K562 (cell line): ENCODE measurements at regions not wholly inside any gene's neighbourhood (a gene's known extent, or its start where the extent isn't known, plus 50 kb on each side); places are given as distances from the start of the nearest gene placed in this dataset.

Experiments used
- ATAC-seq: fragments of 200-7000 bp; cut with Tn5 transposase; 3 replicates; pipeline ENCODE4 v1.9.1; 2020; ENCODE audit warnings: moderate library complexity
- BruUV-seq: library from RNA; stranded (reverse); fragments of 400-500 nt; replicated peaks from 2 replicates; lab custom pipeline; 2021; lab: Mats Ljungman, UMichigan
- CTCF ChIA-PET: fragments of 300-600 bp; formaldehyde crosslinking; extraction: SDS; loops from one replicate; lab custom pipeline; 2021; ENCODE audit warnings: low intra/inter-chr PET ratio; lab: Yijun Ruan, JAX
- POLR2A ChIA-PET: fragments of 300-600, 350-650 bp; sonication (Branson Sonifier 250); formaldehyde crosslinking; extraction: SDS; loops from one replicate; lab custom pipeline; 2021; ENCODE audit warnings: antibody characterized with exemption, inconsistent platforms; lab: Yijun Ruan, JAX
- DNase-seq, 4 experiments: peaks; one replicate each; pipeline versions ENCODE4 v3.0.0 to v3.0.0-alpha.2; 2011 to 2018; ENCODE audit warnings: low spot score in 3 of 4, mixed read lengths in 3 of 4; ENCODE audit errors: extremely low read depth in 1 of 4
- FAIRE-seq: peaks from 2 replicates; lab custom pipeline; 2011; peaks lifted over from hg19 to GRCh38; lab: Jason Lieb, UNC
- H2AFZ ChIP-seq: 2 replicates; pipeline ENCODE4 v1.6.0; 2011; ENCODE audit warnings: low read depth, low read length, control low read depth, inconsistent platforms
- H3K27ac ChIP-seq: fragments of 200-600 bp; 3 replicates; pipeline ENCODE4 v1.8.0; 2011; ENCODE audit warnings: low read depth, mild to moderate bottlenecking, control low read depth, inconsistent platforms, low read length, moderate library complexity, mixed read lengths; ENCODE audit errors: extremely low read depth
- H3K27me3 ChIP-seq, 2 experiments: fragments of 300-600 bp in 1 of 2; 2 replicates in 1 of 2; 3 replicates in 1 of 2; pipeline versions ENCODE4 v1.6.0 to v1.8.0; 2011; ENCODE audit warnings: inconsistent platforms in 2 of 2, low read length in 2 of 2, mild to moderate bottlenecking in 1 of 2, mixed read lengths in 1 of 2, moderate library complexity in 1 of 2; ENCODE audit not compliant: control insufficient read depth in 2 of 2, insufficient read depth in 2 of 2
- H3K36me3 ChIP-seq: fragments of 300-600 bp; 3 replicates; pipeline ENCODE4 v1.8.0; 2011; ENCODE audit warnings: mild to moderate bottlenecking, low read length, inconsistent platforms; ENCODE audit not compliant: control insufficient read depth, insufficient read depth
- H3K4me1 ChIP-seq, 2 experiments: fragments of 200-600 bp in 1 of 2; replicated peaks in 1 of 2; 2 replicates in 1 of 2; 3 replicates in 1 of 2; pipeline versions ENCODE4 v1.5.1 to v1.8.0; 2011; ENCODE audit warnings: inconsistent platforms in 2 of 2, low read length in 2 of 2, mild to moderate bottlenecking in 1 of 2, mixed read lengths in 1 of 2, moderate library complexity in 1 of 2; ENCODE audit not compliant: control insufficient read depth in 2 of 2, insufficient read depth in 2 of 2
- H3K4me2 ChIP-seq: 2 replicates; pipeline ENCODE4 v1.6.1; 2011; ENCODE audit warnings: low read length, control low read depth, inconsistent platforms, mixed read lengths; ENCODE audit not compliant: insufficient read depth
- H3K4me3 ChIP-seq: fragments of 200-600 bp; sonication (generic), shearing (Covaris generic); 2 replicates; pipeline ENCODE4 v1.5.1; 2016; ENCODE audit warnings: control low read depth, inconsistent platforms
- H3K79me2 ChIP-seq: fragments of 200-600 bp; 3 replicates; pipeline ENCODE4 v1.8.0; 2011; ENCODE audit warnings: low read length, inconsistent platforms; ENCODE audit not compliant: control insufficient read depth, insufficient read depth
- H3K9ac ChIP-seq, 2 experiments: 2 replicates each; pipeline versions ENCODE4 v1.6.0 to v1.6.1; 2011; ENCODE audit warnings: low read depth in 2 of 2, low read length in 2 of 2, control low read depth in 1 of 2, inconsistent platforms in 1 of 2, mild to moderate bottlenecking in 1 of 2, mixed read lengths in 1 of 2; ENCODE audit not compliant: insufficient read depth in 1 of 2
- H3K9me1 ChIP-seq: one replicate; pipeline ENCODE4 v1.6.0; 2011; ENCODE audit warnings: inconsistent platforms, mild to moderate bottlenecking, low read length, moderate library complexity; ENCODE audit not compliant: control insufficient read depth, insufficient read depth
- H3K9me3 ChIP-seq: replicated peaks from 2 replicates; pipeline ENCODE4 v1.5.1; 2011; ENCODE audit warnings: low read depth, low read length, inconsistent platforms; ENCODE audit not compliant: control insufficient read depth, insufficient read depth
- H4K20me1 ChIP-seq: replicated peaks from 2 replicates; pipeline ENCODE4 v1.6.1; 2011; ENCODE audit warnings: low read length, inconsistent platforms, mixed read lengths; ENCODE audit not compliant: control insufficient read depth, insufficient read depth
- CBX1 ChIP-seq: sonication (generic); IDR thresholded peaks from 2 replicates; pipeline ENCODE4 v1.6.1; 2016; ENCODE audit warnings: antibody characterized with exemption, low read depth, mild to moderate bottlenecking
- DACH1 ChIP-seq: fragments of 450-650 bp; IDR thresholded peaks from 2 replicates; pipeline ENCODE4 v1.6.1; 2018; ENCODE audit not compliant: partially characterized antibody
- EGR1 ChIP-seq: fragments of 450-650 bp; conservative IDR thresholded peaks from 2 replicates; pipeline ENCODE4 v1.6.1; 2017; ENCODE audit warnings: mild to moderate bottlenecking
- ELF4 ChIP-seq: fragments of 450-650 bp; formaldehyde crosslinking; IDR thresholded peaks from 2 replicates; pipeline ENCODE4 v1.4.0; 2022; ENCODE audit warnings: missing genetic modification characterization
- FOXK2 ChIP-seq, 2 experiments: fragments of 450-650 bp; IDR thresholded peaks in 1 of 2; conservative IDR thresholded peaks in 1 of 2; 2 replicates each; pipeline ENCODE4 v1.6.1; 2016; ENCODE audit warnings: low read depth in 2 of 2, mild to moderate bottlenecking in 1 of 2
- LARP7 ChIP-seq: fragments of 450-650 bp; IDR thresholded peaks from 2 replicates; pipeline ENCODE4 v1.6.1; 2016
- MTF1 ChIP-seq: fragments of 250-450 bp; sonication (Bioruptor Pico); IDR thresholded peaks from 2 replicates; pipeline ENCODE4 v1.9.0; 2021; ENCODE audit warnings: moderate library complexity, mild to moderate bottlenecking, inconsistent platforms, borderline replicate concordance
- ZFP30 ChIP-seq: fragments of 250-450 bp; sonication (Bioruptor Pico); IDR thresholded peaks from 2 replicates; pipeline ENCODE4 v1.8.0; 2022; ENCODE audit warnings: moderate library complexity, mild to moderate bottlenecking, inconsistent platforms, borderline replicate concordance
- ZNF23 ChIP-seq: fragments of 250-450 bp; sonication (Bioruptor Pico); IDR thresholded peaks from 2 replicates; pipeline ENCODE4 v1.4.0; 2020; ENCODE audit warnings: mild to moderate bottlenecking
- ZNF280B ChIP-seq: fragments of 250-450 bp; sonication (Bioruptor Pico); IDR thresholded peaks from 2 replicates; pipeline ENCODE4 v1.5.1; 2021; ENCODE audit warnings: mild to moderate bottlenecking
- ZNF407 ChIP-seq: fragments of 450-650 bp; IDR thresholded peaks from 2 replicates; pipeline ENCODE4 v1.6.1; 2016; ENCODE audit warnings: low read depth
- WGBS: fragments of 100-300 bp; shearing (Covaris generic); methylation state at CpG from one replicate; pipeline ENCODE4 v1.1.6; 2016; ENCODE audit warnings: low coverage, mixed read lengths; ENCODE audit not compliant: insufficient coverage; ENCODE audit errors: missing lambda C conversion rate; 5-methylcytosine and 5-hydroxymethylcytosine counted together
- in situ Hi-C: fragments of 300-500 bp; cut with MboI; formaldehyde crosslinking; loops from 4 replicates; pipeline ENCODE4 v1.15.0; 2018; ENCODE audit warnings: inconsistent platforms, mixed read lengths
- intact Hi-C: fragments of 100-400 bp; cut with micrococcal nuclease; formaldehyde crosslinking; loops from 2 replicates; pipeline ENCODE4 v1.14.2; 2022

GRCh38 chr4:127344071-127344470 is 288.7 kb upstream of the INTU start:
- FAIRE-seq: no peak
- Histone ChIP-seq H3K9ac (no peak overlapping the region), H4K20me1 (no peaks in the 10 kb centered on the region), H3K9me1 (no peaks in the 10 kb centered on the region), H3K4me2 (no peak overlapping the region)
- WGBS: 0% methylated on average over 3 of the region's 3 CpGs
- POLR2A ChIA-PET: no interaction called here
- no peak for ATAC-seq
- DNase-seq: no peak
- intact Hi-C loops: no loop called here
- TF ChIP-seq ZNF407 (no peak), ZNF280B (CRISPR knock-in tag) (no peak), ZNF23 (CRISPR knock-in tag) (no peak), MTF1 (no peak), EGR1 (no peak), DACH1 (no peak), FOXK2 (conservative IDR thresholded peaks at IDR 0.05 in 1 of 2, IDR thresholded peaks at IDR 0.05 in 1 of 2; ENCODE audit: low read depth in 2 of 2) (no peak), CBX1 (no peak), ZFP30 (CRISPR knock-in tag) (no peak), LARP7 (no peak), ELF4 (CRISPR knock-in tag) (no peak)
- TF ChIP-seq, all 486 proteins: peak for 0
- in situ Hi-C loops: no loop called here
- H3K4me1 ChIP-seq: no peaks in the 10 kb centered on the region
- CTCF ChIA-PET: no interaction called here
- no peaks in the 10 kb centered on the region for H3K36me3 ChIP-seq
- H3K27me3 ChIP-seq: no peaks in the 10 kb centered on the region
- H3K79me2 ChIP-seq: no peaks in the 10 kb centered on the region
- no TSS peak for BruUV-seq
- H3K27ac ChIP-seq: no peak overlapping the region
- no peaks in the 10 kb centered on the region for H3K9me3 ChIP-seq
- H3K4me3 ChIP-seq: no peak overlapping the region
- no peak overlapping the region for H2AFZ ChIP-seq
